SK-N-SH treated with all-trans-retinoic acid at 6 μM for 48 hours (cell line): ENCODE measurements at regions not wholly inside any gene's neighbourhood (a gene's known extent, or its start where the extent isn't known, plus 50 kb on each side); places are given as distances from the start of the nearest gene placed in this dataset.

ENCODE experiments used
- ATAC-seq: fragments of 200-7000 bp; cut with Tn5 transposase; 3 replicates; pipeline ENCODE4 v1.9.1; 2020; ENCODE audit warnings: mild to moderate bottlenecking, moderate library complexity
- ARNTL ChIP-seq: fragments of 450-650 bp; formaldehyde crosslinking; IDR thresholded peaks from 2 replicates; pipeline ENCODE4 v1.5.0; 2020; ENCODE audit warnings: low read depth, mild to moderate bottlenecking, moderate library complexity, borderline replicate concordance
- BACH2 ChIP-seq: fragments of 250-450 bp; sonication (Bioruptor Pico); IDR thresholded peaks from 2 replicates; pipeline ENCODE4 v1.9.0; 2021; ENCODE audit warnings: mild to moderate bottlenecking, borderline replicate concordance
- ESRRG ChIP-seq: fragments of 250-450 bp; sonication (Bioruptor Pico); IDR thresholded peaks from 2 replicates; pipeline ENCODE4 v1.6.1; 2021; ENCODE audit warnings: mild to moderate bottlenecking
- GLIS3 ChIP-seq: fragments of 250-450 bp; sonication (Bioruptor Pico); IDR thresholded peaks from 2 replicates; pipeline ENCODE4 v1.5.0; 2020; ENCODE audit warnings: mild to moderate bottlenecking, moderate library complexity
- ISL1 ChIP-seq: fragments of 250-450 bp; sonication (Bioruptor Pico); IDR thresholded peaks from 2 replicates; pipeline ENCODE4 v2.1.2; 2022; ENCODE audit warnings: mild to moderate bottlenecking, moderate library complexity
- OSR1 ChIP-seq: fragments of 250-450 bp; sonication (Bioruptor Pico); IDR thresholded peaks from 2 replicates; pipeline ENCODE4 v1.8.0; 2022; ENCODE audit warnings: moderate library complexity, mild to moderate bottlenecking, inconsistent platforms
- PPARA ChIP-seq: fragments of 250-450 bp; sonication (Bioruptor Pico); IDR thresholded peaks from 2 replicates; pipeline ENCODE4 v1.5.0; 2020; ENCODE audit warnings: mild to moderate bottlenecking, borderline replicate concordance
- RARB ChIP-seq: fragments of 250-450 bp; sonication (Bioruptor Pico); IDR thresholded peaks from 2 replicates; pipeline ENCODE4 v1.8.0; 2021; ENCODE audit warnings: mild to moderate bottlenecking, moderate library complexity
- SNAI2 ChIP-seq: fragments of 250-450 bp; sonication (Bioruptor Pico); IDR thresholded peaks from 2 replicates; pipeline ENCODE4 v1.5.0; 2020; ENCODE audit warnings: mild to moderate bottlenecking, moderate library complexity
- TCF4 ChIP-seq: fragments of 250-450 bp; sonication (Bioruptor Pico); IDR thresholded peaks from 2 replicates; pipeline ENCODE4 v1.8.0; 2021; ENCODE audit warnings: mild to moderate bottlenecking, moderate library complexity, borderline replicate concordance
- TOX ChIP-seq: fragments of 250-450 bp; sonication (Bioruptor Pico); IDR thresholded peaks from 2 replicates; pipeline ENCODE4 v1.8.0; 2021; ENCODE audit warnings: mild to moderate bottlenecking, moderate library complexity, borderline replicate concordance
- TSHZ2 ChIP-seq: fragments of 250-450 bp; sonication (Bioruptor Pico); IDR thresholded peaks from 2 replicates; pipeline ENCODE4 v1.5.0; 2020; ENCODE audit warnings: mild to moderate bottlenecking, moderate library complexity
- ZC3H10 ChIP-seq: fragments of 250-450 bp; sonication (Bioruptor Pico); IDR thresholded peaks from 2 replicates; pipeline ENCODE4 v1.5.1; 2021; ENCODE audit warnings: mild to moderate bottlenecking, moderate library complexity
- ZFP3 ChIP-seq: fragments of 250-450 bp; sonication (Bioruptor Pico); IDR thresholded peaks from 2 replicates; pipeline ENCODE4 v1.5.0; 2020; ENCODE audit warnings: mild to moderate bottlenecking, moderate library complexity
- ZFP30 ChIP-seq: fragments of 450-650 bp; formaldehyde crosslinking; IDR thresholded peaks from 2 replicates; pipeline ENCODE4 v1.5.0; 2022; ENCODE audit warnings: mild to moderate bottlenecking, moderate library complexity
- ZNF565 ChIP-seq: fragments of 450-650 bp; formaldehyde crosslinking; conservative IDR thresholded peaks from 2 replicates; pipeline ENCODE4 v1.5.0; 2020; ENCODE audit warnings: low read depth, mild to moderate bottlenecking, moderate library complexity
- ZNF70 ChIP-seq: fragments of 450-650 bp; formaldehyde crosslinking; IDR thresholded peaks from 2 replicates; pipeline ENCODE4 v1.5.0; 2020; ENCODE audit warnings: mild to moderate bottlenecking, moderate library complexity
- ZNF8 ChIP-seq: fragments of 450-650 bp; formaldehyde crosslinking; IDR thresholded peaks from 2 replicates; pipeline ENCODE4 v1.5.0; 2020; ENCODE audit warnings: mild to moderate bottlenecking, moderate library complexity
- TF ChIP-seq, protein P1 (sequence below): fragments of 250-450 bp; sonication (Bioruptor Pico); IDR thresholded peaks from 2 replicates; pipeline ENCODE4 v1.5.1; 2021; ENCODE audit warnings: mild to moderate bottlenecking, moderate library complexity
- TF ChIP-seq, protein P2 (sequence below): fragments of 250-450 bp; sonication (Bioruptor Pico); IDR thresholded peaks from 2 replicates; pipeline ENCODE4 v1.8.0; 2020; ENCODE audit warnings: mild to moderate bottlenecking, moderate library complexity, borderline replicate concordance
- TF ChIP-seq, protein P3 (sequence below): fragments of 250-450 bp; sonication (Bioruptor Pico); IDR thresholded peaks from 2 replicates; pipeline ENCODE4 v1.8.0; 2021; ENCODE audit warnings: low read depth, mild to moderate bottlenecking, moderate library complexity, borderline replicate concordance

DNA sequence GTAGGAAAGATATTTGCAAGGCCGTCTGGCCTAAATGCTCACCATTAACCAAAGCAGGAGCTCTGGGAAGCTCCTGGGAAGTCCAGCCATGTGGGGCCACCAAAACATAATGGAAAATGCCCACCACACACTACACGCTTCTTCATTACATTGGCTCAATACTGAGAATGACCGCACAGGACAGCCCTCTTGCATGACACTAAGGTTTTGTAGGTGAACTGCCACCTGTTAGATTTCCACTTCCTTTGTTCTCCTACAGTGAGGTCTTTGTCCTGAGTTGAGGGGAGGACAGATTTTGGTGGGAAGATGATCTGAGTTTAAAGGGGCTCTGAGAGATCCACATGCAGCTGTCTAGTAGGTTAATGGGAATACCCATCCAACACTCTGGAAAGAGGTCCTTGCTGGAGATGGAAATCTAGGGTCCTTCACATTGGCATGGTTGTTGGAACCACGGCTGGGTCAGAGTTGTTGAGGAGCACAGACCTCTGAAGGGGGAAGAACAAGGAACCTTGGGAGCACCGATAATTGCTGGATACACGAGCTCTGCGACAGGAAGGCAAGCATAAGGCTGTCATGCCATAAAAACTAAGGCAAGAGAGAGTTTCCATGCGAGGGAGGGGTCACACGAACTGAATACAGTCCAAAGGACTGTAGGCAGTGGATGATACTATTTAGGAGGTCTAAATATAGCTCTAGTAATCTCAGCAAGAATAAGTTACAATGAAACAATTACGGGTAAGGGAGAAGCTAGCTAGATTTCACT is 105.5 kb upstream of the IRF2BP2 start (continued):
- TF ChIP-seq RARB: no peak
- no peak for TF ChIP-seq ZFP3 (CRISPR knock-in tag)
- no peak for TF ChIP-seq GLIS3
- TF ChIP-seq OSR1 (CRISPR knock-in tag): no peak
- no peak for TF ChIP-seq ARNTL (CRISPR knock-in tag)

DNA sequence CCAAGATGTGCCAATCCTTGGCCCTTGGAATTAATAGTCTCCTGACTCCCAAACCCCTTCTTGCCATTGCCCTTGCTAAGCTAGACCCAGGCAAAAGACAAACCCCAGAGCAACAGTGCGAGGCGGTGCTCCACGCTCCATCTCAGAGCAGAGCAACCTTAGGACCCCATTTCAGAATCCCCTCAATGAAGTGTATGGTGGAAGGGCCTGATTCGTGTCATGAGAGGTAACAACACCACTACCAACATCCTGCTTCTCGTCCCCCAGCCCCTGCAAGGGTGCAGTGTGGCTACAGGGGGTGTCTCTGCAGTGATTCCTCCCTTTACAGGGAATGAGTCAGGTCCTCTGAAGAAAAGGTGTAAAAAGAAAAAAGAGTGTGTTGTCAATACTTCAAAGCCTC is 103.9 kb upstream of the IRF2BP2 start:
- no peak for TF ChIP-seq SNAI2 (CRISPR knock-in tag)
- TF ChIP-seq GLIS3: no peak
- TF ChIP-seq, all 23 proteins: peak for 0
- ATAC-seq: no peak

DNA sequence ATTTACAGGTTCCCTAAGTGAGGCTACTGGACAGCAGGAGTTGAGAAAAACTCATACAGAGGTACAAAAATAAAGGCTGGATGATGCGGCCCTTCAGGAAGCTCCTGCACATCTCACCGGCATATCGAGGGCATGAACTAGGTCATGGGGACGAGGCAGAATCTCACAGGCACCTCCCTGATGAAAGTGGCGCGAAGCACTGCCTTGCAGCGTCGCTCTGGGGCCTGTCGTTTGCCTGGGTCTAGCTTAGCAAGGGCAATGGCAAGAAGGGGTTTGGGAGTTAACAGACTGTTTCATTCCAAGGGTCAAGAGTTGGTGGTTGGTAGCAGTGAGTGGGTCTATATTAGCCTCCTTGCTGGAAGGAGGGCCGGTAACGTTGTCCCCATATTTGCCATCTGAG is 103.5 kb upstream of the IRF2BP2 start:
- no peak for ATAC-seq
- no peak for TF ChIP-seq TOX (CRISPR knock-in tag)
- TF ChIP-seq ISL1 (CRISPR knock-in tag): no peak
- no peak for TF ChIP-seq TCF4 (CRISPR knock-in tag)
- no peak for TF ChIP-seq ZNF70

- TF ChIP-seq PPARA (CRISPR knock-in tag): no peak
- no peak for TF ChIP-seq RARB
- TF ChIP-seq SNAI2 (CRISPR knock-in tag): no peak
- no peak for TF ChIP-seq TSHZ2 (CRISPR knock-in tag)
- no peak for TF ChIP-seq ZFP3 (CRISPR knock-in tag)
- no peak for TF ChIP-seq ZC3H10 (CRISPR knock-in tag)
- no peak for TF ChIP-seq ESRRG
- TF ChIP-seq, protein P1, sequence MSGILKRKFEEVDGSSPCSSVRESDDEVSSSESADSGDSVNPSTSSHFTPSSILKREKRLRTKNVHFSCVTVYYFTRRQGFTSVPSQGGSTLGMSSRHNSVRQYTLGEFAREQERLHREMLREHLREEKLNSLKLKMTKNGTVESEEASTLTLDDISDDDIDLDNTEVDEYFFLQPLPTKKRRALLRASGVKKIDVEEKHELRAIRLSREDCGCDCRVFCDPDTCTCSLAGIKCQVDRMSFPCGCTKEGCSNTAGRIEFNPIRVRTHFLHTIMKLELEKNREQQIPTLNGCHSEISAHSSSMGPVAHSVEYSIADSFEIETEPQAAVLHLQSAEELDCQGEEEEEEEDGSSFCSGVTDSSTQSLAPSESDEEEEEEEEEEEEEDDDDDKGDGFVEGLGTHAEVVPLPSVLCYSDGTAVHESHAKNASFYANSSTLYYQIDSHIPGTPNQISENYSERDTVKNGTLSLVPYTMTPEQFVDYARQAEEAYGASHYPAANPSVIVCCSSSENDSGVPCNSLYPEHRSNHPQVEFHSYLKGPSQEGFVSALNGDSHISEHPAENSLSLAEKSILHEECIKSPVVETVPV (CRISPR knock-in tag): no peak
- TF ChIP-seq, protein P2, sequence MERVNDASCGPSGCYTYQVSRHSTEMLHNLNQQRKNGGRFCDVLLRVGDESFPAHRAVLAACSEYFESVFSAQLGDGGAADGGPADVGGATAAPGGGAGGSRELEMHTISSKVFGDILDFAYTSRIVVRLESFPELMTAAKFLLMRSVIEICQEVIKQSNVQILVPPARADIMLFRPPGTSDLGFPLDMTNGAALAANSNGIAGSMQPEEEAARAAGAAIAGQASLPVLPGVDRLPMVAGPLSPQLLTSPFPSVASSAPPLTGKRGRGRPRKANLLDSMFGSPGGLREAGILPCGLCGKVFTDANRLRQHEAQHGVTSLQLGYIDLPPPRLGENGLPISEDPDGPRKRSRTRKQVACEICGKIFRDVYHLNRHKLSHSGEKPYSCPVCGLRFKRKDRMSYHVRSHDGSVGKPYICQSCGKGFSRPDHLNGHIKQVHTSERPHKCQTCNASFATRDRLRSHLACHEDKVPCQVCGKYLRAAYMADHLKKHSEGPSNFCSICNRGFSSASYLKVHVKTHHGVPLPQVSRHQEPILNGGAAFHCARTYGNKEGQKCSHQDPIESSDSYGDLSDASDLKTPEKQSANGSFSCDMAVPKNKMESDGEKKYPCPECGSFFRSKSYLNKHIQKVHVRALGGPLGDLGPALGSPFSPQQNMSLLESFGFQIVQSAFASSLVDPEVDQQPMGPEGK (CRISPR knock-in tag): no peak
- no peak for TF ChIP-seq ZNF8 (CRISPR knock-in tag)
- TF ChIP-seq ISL1 (CRISPR knock-in tag): no peak
- TF ChIP-seq, protein P3, sequence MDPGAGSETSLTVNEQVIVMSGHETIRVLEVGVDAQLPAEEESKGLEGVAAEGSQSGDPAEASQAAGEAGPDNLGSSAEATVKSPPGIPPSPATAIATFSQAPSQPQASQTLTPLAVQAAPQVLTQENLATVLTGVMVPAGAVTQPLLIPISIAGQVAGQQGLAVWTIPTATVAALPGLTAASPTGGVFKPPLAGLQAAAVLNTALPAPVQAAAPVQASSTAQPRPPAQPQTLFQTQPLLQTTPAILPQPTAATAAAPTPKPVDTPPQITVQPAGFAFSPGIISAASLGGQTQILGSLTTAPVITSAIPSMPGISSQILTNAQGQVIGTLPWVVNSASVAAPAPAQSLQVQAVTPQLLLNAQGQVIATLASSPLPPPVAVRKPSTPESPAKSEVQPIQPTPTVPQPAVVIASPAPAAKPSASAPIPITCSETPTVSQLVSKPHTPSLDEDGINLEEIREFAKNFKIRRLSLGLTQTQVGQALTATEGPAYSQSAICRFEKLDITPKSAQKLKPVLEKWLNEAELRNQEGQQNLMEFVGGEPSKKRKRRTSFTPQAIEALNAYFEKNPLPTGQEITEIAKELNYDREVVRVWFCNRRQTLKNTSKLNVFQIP (CRISPR knock-in tag): no peak
- TF ChIP-seq BACH2 (CRISPR knock-in tag): no peak
- TF ChIP-seq OSR1 (CRISPR knock-in tag): no peak
- TF ChIP-seq ZNF70: no peak
- TF ChIP-seq TCF4 (CRISPR knock-in tag): no peak
- no peak for TF ChIP-seq ZFP30 (CRISPR knock-in tag)
- no peak for TF ChIP-seq ZNF565 (CRISPR knock-in tag)
- ATAC-seq: no peak
Observed at GRCh38 chr1:234712891-234713305, 102.9 kb upstream of the IRF2BP2 start.
